ENCODE measurements at regions not wholly inside any gene's neighbourhood (a gene's known extent, or its start where the extent isn't known, plus 50 kb on each side); places are given as distances from the start of the nearest gene placed in this dataset.

- Histone ChIP-seq H3K36me3 (no peaks in the 10 kb centered on the region), H3K27me3 (peaks cover 0 to 17% (median 0%) of the 10 kb centered on the region in 7 donors), H3K4me3 (no peak overlapping the region), H3K27ac (peak overlapping the region in 2 of 10 donors; percentile 15 to 16), H3K4me1 (peaks cover 0 to 16% (median 5%) of the 10 kb centered on the region in 9 donors), H3K9me3 (peaks cover 0 to 6% (median 0%) of the 10 kb centered on the region in 11 donors)
- DNase-seq (no peak), ATAC-seq (peak in 4 of 8 donors; percentile 13 to 57 (median 36))
- 73 to 84% methylated on average over 4 of the region's 4 CpGs for WGBS, 2 donors
- no peak for TF ChIP-seq CTCF (IDR thresholded peaks at IDR 0.05)
- intact Hi-C loops (cut with DNase I): loop anchor here in 2 of 10 donors (10.0 kb wide), 1 partner anchor 99 kb away; no protein-coding TSS in a partner anchor
Observed at GRCh38 chr4:123503698-123504363, 107.2 kb downstream of the SPRY1 start.

- Histone ChIP-seq H3K4me1 (peaks cover 0 to 16% (median 5%) of the 10 kb centered on the region in 9 donors), H3K27ac (peak overlapping the region; percentile 22 to 87 (median 76)), H3K36me3 (no peaks in the 10 kb centered on the region), H3K4me3 (peak overlapping the region; percentile 49 to 70 (median 62)), H3K27me3 (peaks cover 0 to 17% (median 0%) of the 10 kb centered on the region in 7 donors), H3K9me3 (peaks cover 0 to 1% (median 0%) of the 10 kb centered on the region in 11 donors)
- 4% methylated on average over 56 to 58 of the region's 58 CpGs for WGBS, 2 donors
- DNase-seq (peak; percentile 52 to 56), ATAC-seq (peak; percentile 60 to 86 (median 80))
- intact Hi-C loops (cut with DNase I): loop anchor here in 3 of 10 donors (5.0 to 10.0 kb wide), 2 partner anchors 98 to 101 kb away; no protein-coding TSS in a partner anchor
- no peak for TF ChIP-seq CTCF (IDR thresholded peaks at IDR 0.05)
Observed at GRCh38 chr4:123505095-123506010, 108.8 kb downstream of the SPRY1 start.

- no peak for TF ChIP-seq CTCF (IDR thresholded peaks at IDR 0.05)
- H3K36me3 ChIP-seq: no peaks in the 10 kb centered on the region
- peak overlapping the region; percentile 22 to 87 (median 76) for H3K27ac ChIP-seq
- H3K27me3 ChIP-seq: peaks cover 0 to 17% (median 0%) of the 10 kb centered on the region in 7 donors
- intact Hi-C loops (cut with DNase I): loop anchor here in 3 of 10 donors (5.0 to 10.0 kb wide), 2 partner anchors 99 to 101 kb away; no protein-coding TSS in a partner anchor
- WGBS, 2 donors: 49 to 54% methylated on average over 17 of the region's 17 CpGs
- H3K4me3 ChIP-seq: peak overlapping the region; percentile 49 to 70 (median 62)
- ATAC-seq: peak in 1 of 8 donors; percentile 14
- H3K4me1 ChIP-seq: peaks cover 0 to 16% (median 5%) of the 10 kb centered on the region in 9 donors
- DNase-seq: no peak
- no peaks in the 10 kb centered on the region for H3K9me3 ChIP-seq
Observed at GRCh38 chr4:123506011-123506695, 109.6 kb downstream of the SPRY1 start.
